ENCODE measurements at regions not wholly inside any gene's neighbourhood (a gene's known extent, or its start where the extent isn't known, plus 50 kb on each side); places are given as distances from the start of the nearest gene placed in this dataset.

DNA sequence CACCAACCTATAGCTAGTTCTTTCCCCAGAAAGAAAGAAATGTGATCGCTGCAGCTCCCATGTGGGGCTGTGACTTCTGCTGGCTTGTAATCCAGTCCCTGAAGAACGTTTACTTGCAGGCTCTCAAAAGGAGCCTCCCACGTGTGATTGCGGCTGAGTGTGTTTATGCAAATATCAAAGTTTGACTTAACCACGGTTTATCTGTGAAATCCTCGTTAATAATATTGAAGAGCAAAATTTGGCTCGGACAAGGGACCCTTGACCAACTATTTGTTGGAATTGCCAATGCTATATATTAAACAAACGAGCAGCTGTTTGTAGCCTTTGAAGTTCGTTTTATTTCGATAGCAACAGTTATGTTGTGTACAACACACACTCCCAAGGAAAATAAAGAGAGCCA lies 470.1 kb upstream of the NRP1 start:
- Mint-ChIP-seq H3K36me3 (ENCODE audit: insufficient read depth) (no peaks in the 10 kb centered on the region), H3K9me3 (no peaks in the 10 kb centered on the region), H3K4me3 (no peak overlapping the region), H3K27me3 (ENCODE audit: low read depth) (no peaks in the 10 kb centered on the region), H3K4me1 (ENCODE audit: low read depth) (no peaks in the 10 kb centered on the region)
- ATAC-seq (no peak), DNase-seq (no peak)

DNA sequence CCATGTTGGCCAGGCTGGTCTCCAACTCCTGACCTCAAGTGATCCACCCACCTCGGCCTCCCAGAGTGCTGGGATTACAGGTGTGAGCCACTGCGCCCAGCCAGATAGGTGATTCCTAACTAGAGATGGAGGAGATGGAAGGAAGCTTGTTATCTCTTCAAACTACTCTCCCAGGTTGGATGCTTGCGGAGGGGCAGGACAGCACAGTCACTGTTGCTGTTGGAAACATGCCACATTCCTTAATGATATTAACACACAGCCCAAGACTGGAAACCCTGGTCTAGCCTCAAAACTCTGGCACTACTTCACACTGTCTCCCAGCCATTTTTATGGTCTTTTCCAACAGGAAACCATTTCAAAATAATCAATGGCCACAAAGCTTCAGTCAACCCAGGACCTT lies 468.8 kb upstream of the NRP1 start:
- H3K27me3 Mint-ChIP-seq (ENCODE audit: low read depth): no peaks in the 10 kb centered on the region
- no peaks in the 10 kb centered on the region for H3K36me3 Mint-ChIP-seq (ENCODE audit: insufficient read depth)
- no peak for ATAC-seq
- DNase-seq: no peak
- no peak overlapping the region for H3K4me3 Mint-ChIP-seq
- no peaks in the 10 kb centered on the region for H3K9me3 Mint-ChIP-seq
- no peaks in the 10 kb centered on the region for H3K4me1 Mint-ChIP-seq (ENCODE audit: low read depth)

DNA sequence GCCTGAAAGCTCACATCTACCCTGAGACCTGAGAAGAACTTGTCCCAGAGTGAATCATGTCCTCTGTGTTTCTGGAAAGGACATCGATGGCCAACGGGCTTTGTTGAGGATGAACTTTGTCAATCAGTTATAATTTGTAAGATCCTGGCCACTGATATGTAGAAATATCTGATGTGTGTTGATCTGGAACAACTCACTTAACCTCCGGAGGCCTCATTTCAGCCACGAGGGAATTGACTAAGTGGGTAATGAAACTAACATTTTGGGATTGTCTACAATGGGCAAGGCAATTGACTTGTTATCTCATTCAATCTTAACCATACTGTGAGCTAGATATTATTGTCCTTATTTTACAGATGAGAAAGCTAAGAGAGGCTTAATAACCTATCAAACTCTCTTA lies 468.1 kb upstream of the NRP1 start:
- no peak overlapping the region for H3K4me3 Mint-ChIP-seq
- DNase-seq (no peak), ATAC-seq (no peak)
- H3K36me3 Mint-ChIP-seq (ENCODE audit: insufficient read depth): no peaks in the 10 kb centered on the region
- no peaks in the 10 kb centered on the region for H3K9me3 Mint-ChIP-seq
- H3K4me1 Mint-ChIP-seq (ENCODE audit: low read depth): no peaks in the 10 kb centered on the region
- no peaks in the 10 kb centered on the region for H3K27me3 Mint-ChIP-seq (ENCODE audit: low read depth)

DNA sequence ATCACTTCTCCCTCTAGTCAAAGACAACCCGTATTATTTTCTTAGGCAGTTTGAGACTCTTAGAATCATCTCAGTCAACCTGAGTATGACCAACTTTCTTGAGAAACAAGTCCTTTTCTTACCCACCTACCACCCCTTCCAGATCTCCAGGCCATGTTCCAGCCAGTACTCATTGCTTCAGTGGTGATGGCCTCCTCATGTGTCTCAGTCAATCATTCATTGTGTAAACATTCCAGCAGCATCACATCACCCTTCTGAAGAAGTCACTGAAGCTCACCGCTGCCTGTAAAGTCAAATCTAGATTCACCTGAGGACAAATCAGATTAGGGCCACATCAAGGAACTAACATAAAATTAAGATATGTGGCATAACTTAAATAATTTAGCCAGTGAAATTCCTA lies 467.2 kb upstream of the NRP1 start:
- DNase-seq (no peak), ATAC-seq (no peak)
- no peak overlapping the region for H3K4me3 Mint-ChIP-seq
- no peaks in the 10 kb centered on the region for H3K36me3 Mint-ChIP-seq (ENCODE audit: insufficient read depth)
- H3K9me3 Mint-ChIP-seq: no peaks in the 10 kb centered on the region
- no peaks in the 10 kb centered on the region for H3K27me3 Mint-ChIP-seq (ENCODE audit: low read depth)
- H3K4me1 Mint-ChIP-seq (ENCODE audit: low read depth): no peaks in the 10 kb centered on the region

DNA sequence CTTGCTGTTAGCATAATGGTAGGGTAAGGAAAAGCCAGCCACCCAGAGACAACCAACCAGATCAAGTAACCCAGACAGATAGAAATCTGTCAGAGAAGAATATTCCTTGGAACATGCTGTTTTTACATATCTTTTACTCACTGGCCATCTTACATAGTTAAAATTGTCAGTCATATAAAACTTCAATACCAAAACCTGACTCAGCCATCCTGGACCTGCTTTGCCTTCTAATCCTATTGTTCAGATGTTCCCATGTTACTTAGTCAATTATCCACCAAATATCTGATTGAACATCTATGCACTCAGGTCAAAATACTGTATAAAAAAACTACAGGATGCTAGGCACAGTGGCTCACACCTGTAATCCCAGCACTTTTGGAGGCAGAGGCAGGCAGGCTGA lies 466.5 kb upstream of the NRP1 start:
- H3K4me3 Mint-ChIP-seq: no peak overlapping the region
- H3K27me3 Mint-ChIP-seq (ENCODE audit: low read depth): no peaks in the 10 kb centered on the region

DNA sequence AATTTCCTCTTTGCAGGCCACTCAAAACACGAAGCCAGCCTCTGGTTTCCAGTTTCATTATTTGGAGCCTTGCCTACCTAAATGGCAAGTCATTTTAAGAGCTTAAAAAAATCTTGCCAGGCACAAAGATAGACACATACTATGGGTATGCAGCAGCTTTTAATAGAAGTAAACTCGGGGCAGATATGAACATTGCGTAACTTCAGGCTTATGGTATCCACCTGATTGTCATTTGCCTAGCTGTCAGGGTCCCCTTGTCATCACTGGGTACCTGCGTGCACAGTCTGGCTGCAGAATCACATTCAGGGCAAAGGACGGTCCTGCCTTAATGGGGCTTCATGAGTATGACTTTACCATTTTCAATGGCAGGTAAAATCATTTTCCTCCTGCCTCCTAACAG lies 466.1 kb upstream of the NRP1 start:
- Mint-ChIP-seq H3K9me3 (no peaks in the 10 kb centered on the region), H3K4me1 (ENCODE audit: low read depth) (no peaks in the 10 kb centered on the region), H3K27me3 (ENCODE audit: low read depth) (no peaks in the 10 kb centered on the region)

More for the DNA sequence above, 466.5 kb upstream of the NRP1 start:
- ATAC-seq (no peak), DNase-seq (no peak)
- Mint-ChIP-seq H3K4me1 (ENCODE audit: low read depth) (no peaks in the 10 kb centered on the region), H3K36me3 (ENCODE audit: insufficient read depth) (no peaks in the 10 kb centered on the region), H3K9me3 (no peaks in the 10 kb centered on the region)

DNA sequence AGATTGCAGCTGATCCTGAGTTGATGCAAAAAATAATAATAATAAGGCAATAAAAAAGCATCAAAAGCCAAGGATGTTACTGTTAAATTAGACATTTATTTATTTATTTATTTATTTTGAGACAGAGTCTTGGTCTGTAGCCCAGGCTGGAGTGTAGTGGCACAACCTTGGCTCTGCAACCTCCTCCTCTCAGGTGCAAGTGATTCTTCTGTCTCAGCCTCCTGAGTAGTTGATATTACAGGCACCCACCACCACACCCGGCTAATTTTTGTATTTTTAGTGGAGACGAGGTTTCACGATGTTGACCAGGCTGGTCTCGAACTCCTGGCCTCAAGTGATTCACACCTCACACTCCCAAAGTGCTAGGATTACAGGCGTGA lies 465.5 kb upstream of the NRP1 start:
- no peaks in the 10 kb centered on the region for H3K27me3 Mint-ChIP-seq (ENCODE audit: low read depth)
- no peaks in the 10 kb centered on the region for H3K9me3 Mint-ChIP-seq
- no peak for DNase-seq
- no peak overlapping the region for H3K4me3 Mint-ChIP-seq
- H3K4me1 Mint-ChIP-seq (ENCODE audit: low read depth): no peaks in the 10 kb centered on the region
- no peaks in the 10 kb centered on the region for H3K36me3 Mint-ChIP-seq (ENCODE audit: insufficient read depth)
- ATAC-seq: no peak

More for the DNA sequence above, 466.1 kb upstream of the NRP1 start:
- no peak for DNase-seq
- ATAC-seq: no peak
- no peak overlapping the region for H3K4me3 Mint-ChIP-seq
- no peaks in the 10 kb centered on the region for H3K36me3 Mint-ChIP-seq (ENCODE audit: insufficient read depth)

DNA sequence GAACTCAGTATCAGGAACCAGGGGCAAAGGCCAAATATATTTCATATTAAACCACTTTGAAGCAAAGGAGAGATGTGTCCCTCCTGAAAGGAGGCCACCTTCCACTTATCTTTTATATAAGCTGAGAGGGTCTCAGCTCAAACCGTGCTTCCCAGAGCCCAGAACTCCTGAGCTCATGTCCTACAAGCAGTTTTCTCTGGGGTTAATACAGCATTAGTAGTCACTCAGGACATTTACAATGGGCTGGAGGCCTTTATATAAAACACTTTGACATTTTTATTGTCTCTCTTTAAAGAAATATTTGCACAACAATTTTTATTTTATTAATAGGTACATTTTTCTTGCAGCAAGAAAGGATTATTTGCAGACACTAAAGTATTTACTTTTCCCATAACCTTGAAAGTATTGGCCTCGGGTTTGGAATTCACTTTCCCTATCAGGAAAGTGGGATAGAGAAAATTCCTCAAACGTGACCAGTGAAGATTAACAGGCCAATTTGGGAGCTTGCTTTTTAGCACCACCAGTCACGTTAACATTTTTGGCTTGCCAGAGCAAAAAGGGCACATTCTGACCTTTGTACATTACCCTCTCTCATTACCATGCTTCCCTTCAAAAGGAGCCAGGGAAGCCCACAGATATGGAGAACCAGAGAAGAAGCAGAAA lies 464.9 kb upstream of the NRP1 start:
- Mint-ChIP-seq H3K27me3 (ENCODE audit: low read depth) (no peaks in the 10 kb centered on the region), H3K36me3 (ENCODE audit: insufficient read depth) (no peaks in the 10 kb centered on the region), H3K4me3 (no peak overlapping the region), H3K4me1 (ENCODE audit: low read depth) (no peaks in the 10 kb centered on the region), H3K9me3 (no peaks in the 10 kb centered on the region)
- DNase-seq (no peak), ATAC-seq (no peak)

DNA sequence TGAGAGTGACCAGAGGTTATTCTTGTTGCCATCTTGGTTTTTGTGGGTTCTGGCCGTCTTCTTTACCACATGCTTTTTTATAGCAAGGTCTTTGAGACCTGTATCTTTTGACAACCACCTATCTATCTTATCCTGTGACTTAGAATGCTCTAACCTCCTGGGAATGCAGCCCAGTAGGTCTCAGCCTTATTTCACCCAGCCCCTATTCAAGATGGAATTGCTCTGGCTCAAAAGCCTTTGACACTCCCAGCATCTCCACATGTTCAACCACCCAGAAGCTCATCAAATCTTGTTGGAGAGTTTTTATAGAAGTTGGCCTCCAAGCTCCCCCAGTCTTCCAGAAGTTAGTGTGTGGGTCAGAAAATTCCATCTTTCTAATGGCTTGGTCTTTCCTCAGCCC lies 464.3 kb upstream of the NRP1 start:
- Mint-ChIP-seq H3K4me1 (ENCODE audit: low read depth) (no peaks in the 10 kb centered on the region), H3K4me3 (no peak overlapping the region), H3K9me3 (peaks cover 3% of the 10 kb centered on the region), H3K27me3 (ENCODE audit: low read depth) (no peaks in the 10 kb centered on the region), H3K36me3 (ENCODE audit: insufficient read depth) (no peaks in the 10 kb centered on the region)
- ATAC-seq (no peak), DNase-seq (no peak)

DNA sequence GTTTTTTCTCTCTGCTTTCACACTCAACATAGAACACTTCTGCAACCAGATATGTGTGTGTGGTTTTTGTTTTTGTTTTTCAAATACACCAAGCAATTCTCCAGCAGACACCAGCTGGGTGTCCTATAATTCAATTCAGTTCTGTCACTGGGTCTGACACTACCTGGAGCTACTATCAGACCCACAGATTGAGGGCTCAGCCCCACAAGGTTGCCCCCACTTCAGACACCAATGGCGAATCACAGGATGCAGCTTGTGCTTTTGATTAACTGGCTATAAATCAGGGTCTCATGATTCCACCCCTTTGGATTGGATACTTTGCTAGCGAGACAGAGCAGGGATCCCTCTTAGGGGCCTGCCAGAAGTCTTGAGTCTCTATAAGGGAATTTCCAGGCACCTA lies 462.2 kb upstream of the NRP1 start:
- Mint-ChIP-seq H3K4me1 (ENCODE audit: low read depth) (no peaks in the 10 kb centered on the region), H3K27me3 (ENCODE audit: low read depth) (no peaks in the 10 kb centered on the region), H3K4me3 (no peak overlapping the region), H3K36me3 (ENCODE audit: insufficient read depth) (no peaks in the 10 kb centered on the region), H3K9me3 (peaks cover 3% of the 10 kb centered on the region)
- ATAC-seq: no peak
- DNase-seq: no peak

DNA sequence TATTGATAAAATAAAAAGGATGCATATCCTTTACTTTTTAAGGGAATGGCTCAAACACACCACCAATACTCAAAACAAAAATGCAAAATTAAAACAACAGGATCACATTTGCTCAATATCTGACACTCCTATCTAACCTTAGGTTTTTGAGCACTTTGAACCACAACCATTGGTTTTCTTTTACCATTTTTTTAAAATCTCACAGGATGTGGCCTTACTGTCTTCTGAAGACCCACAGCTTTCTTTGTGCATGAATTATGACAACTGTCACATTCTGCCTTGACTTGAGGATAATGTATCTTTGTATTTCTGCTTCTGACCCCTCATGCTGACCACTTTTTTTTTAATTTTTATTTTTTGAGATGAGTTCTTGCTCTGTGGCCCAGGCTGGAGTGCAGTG lies 461.1 kb upstream of the NRP1 start:
- Mint-ChIP-seq H3K36me3 (ENCODE audit: insufficient read depth) (no peaks in the 10 kb centered on the region), H3K27me3 (ENCODE audit: low read depth) (no peaks in the 10 kb centered on the region), H3K4me1 (ENCODE audit: low read depth) (no peaks in the 10 kb centered on the region), H3K4me3 (no peak overlapping the region), H3K9me3 (peaks cover 3% of the 10 kb centered on the region)
- ATAC-seq (no peak), DNase-seq (no peak)

DNA sequence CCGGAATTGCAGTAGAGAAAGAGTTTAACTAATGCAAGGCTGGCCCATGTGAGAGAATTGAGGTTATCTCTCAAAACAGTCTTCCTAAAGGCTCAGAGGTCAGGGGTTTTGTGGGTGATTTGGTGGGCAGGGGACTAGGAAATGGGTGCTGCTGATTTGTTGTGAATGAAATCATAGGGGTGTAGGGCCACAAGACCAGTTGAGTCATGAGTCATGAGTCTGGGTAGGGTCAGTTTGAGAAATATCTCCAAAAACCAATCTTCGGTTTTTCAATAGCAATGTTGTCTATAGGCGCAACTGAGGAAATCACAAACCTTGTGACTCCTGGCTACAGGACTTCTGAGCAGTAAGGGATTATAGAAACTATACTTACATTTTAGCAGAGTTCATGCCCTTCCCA lies 460.0 kb upstream of the NRP1 start:
- DNase-seq (no peak), ATAC-seq (no peak)
- Mint-ChIP-seq H3K36me3 (ENCODE audit: insufficient read depth) (no peaks in the 10 kb centered on the region), H3K27me3 (ENCODE audit: low read depth) (no peaks in the 10 kb centered on the region), H3K4me3 (no peak overlapping the region), H3K9me3 (peaks cover 3% of the 10 kb centered on the region), H3K4me1 (ENCODE audit: low read depth) (no peaks in the 10 kb centered on the region)

DNA sequence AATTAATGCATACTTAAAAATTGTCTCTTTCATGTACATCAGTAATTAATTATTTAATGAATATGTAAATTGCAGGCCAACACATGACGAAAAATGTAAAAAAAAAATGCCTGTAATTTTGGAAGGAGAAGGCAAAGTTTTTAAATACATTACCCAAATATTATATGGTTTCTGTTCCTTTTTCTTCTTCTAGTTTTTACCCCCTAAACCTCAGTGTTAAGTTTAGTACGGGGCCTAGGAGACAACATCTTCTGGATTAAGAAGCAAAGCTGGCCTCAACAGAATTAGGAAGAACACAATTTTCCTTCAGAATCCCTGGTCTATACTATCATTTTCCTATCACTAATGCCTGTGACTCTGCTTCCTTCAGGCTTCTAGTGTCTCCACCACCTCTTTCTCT lies 459.3 kb upstream of the NRP1 start:
- ATAC-seq: no peak
- Mint-ChIP-seq H3K27me3 (ENCODE audit: low read depth) (no peaks in the 10 kb centered on the region), H3K36me3 (ENCODE audit: insufficient read depth) (no peaks in the 10 kb centered on the region), H3K4me1 (ENCODE audit: low read depth) (no peaks in the 10 kb centered on the region), H3K4me3 (no peak overlapping the region), H3K9me3 (peaks cover 3% of the 10 kb centered on the region)
- no peak for DNase-seq

DNA sequence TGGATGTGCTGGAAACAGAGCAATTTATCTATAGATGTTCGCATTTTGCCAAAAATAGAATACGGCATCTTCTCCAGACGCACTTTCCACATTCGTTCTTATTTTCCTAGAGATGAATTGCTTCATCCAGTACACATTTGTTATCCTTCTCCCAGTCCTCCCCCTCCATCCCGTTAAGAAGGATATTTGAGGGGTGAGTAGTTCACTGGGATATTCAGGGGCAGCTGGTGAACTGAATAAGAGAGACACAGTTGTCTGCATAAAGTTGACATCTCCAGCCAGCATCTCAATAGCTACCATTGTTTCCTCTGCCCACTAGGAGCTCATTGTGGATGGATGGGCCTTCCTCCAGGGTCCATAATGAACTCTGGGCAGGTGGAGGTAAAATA lies 456.8 kb upstream of the NRP1 start:
- Mint-ChIP-seq H3K9me3 (peaks cover 3% of the 10 kb centered on the region), H3K36me3 (ENCODE audit: insufficient read depth) (no peaks in the 10 kb centered on the region), H3K27me3 (ENCODE audit: low read depth) (no peaks in the 10 kb centered on the region), H3K4me1 (ENCODE audit: low read depth) (no peaks in the 10 kb centered on the region), H3K4me3 (no peak overlapping the region)
- DNase-seq (no peak), ATAC-seq (no peak)

DNA sequence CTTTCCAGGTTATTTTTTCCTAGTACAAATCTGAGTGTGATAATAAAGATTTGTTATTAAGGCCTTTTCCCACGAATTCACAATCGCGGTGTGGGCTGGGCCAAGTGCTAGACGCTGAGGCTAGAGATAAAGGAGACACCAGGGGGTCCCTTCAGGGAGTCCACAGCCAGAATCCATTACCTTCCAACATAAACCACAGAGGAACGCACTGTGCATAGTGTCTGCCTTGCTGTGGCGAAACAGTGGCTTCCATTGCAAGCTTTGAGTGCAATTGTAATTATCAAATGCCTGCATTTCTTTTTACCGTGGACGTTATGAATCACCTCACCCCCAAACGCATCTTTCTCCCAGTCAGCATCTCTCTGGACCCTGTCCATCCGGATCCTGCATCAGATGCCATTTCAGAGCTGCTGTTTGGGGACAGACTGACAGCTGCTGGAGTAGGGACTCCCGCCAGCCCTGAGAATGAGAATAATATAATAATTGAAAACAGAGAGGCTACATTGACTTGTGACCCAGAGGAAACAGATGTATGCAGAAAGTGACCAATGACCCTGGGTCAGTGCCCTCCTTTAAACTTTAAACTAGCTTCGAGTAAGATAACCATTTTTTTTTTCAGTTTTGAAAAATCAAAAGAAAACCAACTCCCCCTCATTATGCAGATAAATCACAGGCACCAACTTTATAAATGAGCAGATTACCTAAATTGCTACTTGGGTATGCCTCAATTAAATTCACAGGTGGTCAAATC lies 456.2 kb upstream of the NRP1 start:
- no peaks in the 10 kb centered on the region for H3K27me3 Mint-ChIP-seq (ENCODE audit: low read depth)

More for the DNA sequence above, 456.2 kb upstream of the NRP1 start:
- H3K9me3 Mint-ChIP-seq: peaks cover 3% of the 10 kb centered on the region
- no peak for DNase-seq
- ATAC-seq: no peak
- no peak overlapping the region for H3K4me3 Mint-ChIP-seq
- H3K36me3 Mint-ChIP-seq (ENCODE audit: insufficient read depth): no peaks in the 10 kb centered on the region
- no peaks in the 10 kb centered on the region for H3K4me1 Mint-ChIP-seq (ENCODE audit: low read depth)

Data from activated T-cell treated with anti-CD3 and anti-CD28 coated beads, Interleukin-2, amount 50 U/mL, for 4 hours (primary cell).